HepG2 (cell line): ENCODE measurements at regions not wholly inside any gene's neighbourhood (a gene's known extent, or its start where the extent isn't known, plus 50 kb on each side); places are given as distances from the start of the nearest gene placed in this dataset.

ENCODE experiments used
- ATAC-seq: fragments of 200-7000 bp; cut with Tn5 transposase; 3 replicates; pipeline ENCODE4 v1.9.1; 2020; ENCODE audit warnings: mild to moderate bottlenecking, moderate library complexity
- BruUV-seq: library from RNA; stranded (reverse); fragments of 400-500 nt; replicated peaks from 2 replicates; lab custom pipeline; 2021; lab: Mats Ljungman, UMichigan
- CTCF ChIA-PET: fragments of 300-600 bp; formaldehyde crosslinking; extraction: SDS; loops from one replicate; lab custom pipeline; 2021; ENCODE audit warnings: low total read pairs, inconsistent platforms, low intra/inter-chr PET ratio; lab: Yijun Ruan, JAX
- POLR2A ChIA-PET: fragments of 350-600 bp; sonication (Branson Sonifier 250); formaldehyde crosslinking; loops from one replicate; lab custom pipeline; 2020; ENCODE audit warnings: antibody characterized with exemption, inconsistent platforms; lab: Yijun Ruan, JAX
- DNase-seq: peaks from one replicate; pipeline ENCODE4 v3.0.0-alpha.2; 2015; ENCODE audit warnings: low spot score
- FAIRE-seq: peaks from 3 replicates; lab custom pipeline; 2011; peaks lifted over from hg19 to GRCh38; lab: Jason Lieb, UNC
- H2AFZ ChIP-seq: one replicate; pipeline ENCODE4 v1.6.1; 2011; ENCODE audit warnings: low read length, inconsistent platforms
- H3K27ac ChIP-seq: fragments of 300-600 bp; 3 replicates; pipeline ENCODE4 v1.8.0; 2011; ENCODE audit warnings: mixed run types, mild to moderate bottlenecking, mixed read lengths, low read length, inconsistent platforms; ENCODE audit not compliant: insufficient read depth; ENCODE audit errors: extremely low read length
- H3K27me3 ChIP-seq, 2 experiments: fragments of 200-600 bp in 1 of 2; 2 replicates in 1 of 2; 3 replicates in 1 of 2; pipeline versions ENCODE4 v1.6.0 to v1.8.0; 2011; ENCODE audit warnings: low read length in 2 of 2, mild to moderate bottlenecking in 2 of 2, moderate library complexity in 2 of 2, inconsistent platforms in 1 of 2; ENCODE audit not compliant: insufficient read depth in 2 of 2, control insufficient read depth in 1 of 2
- H3K36me3 ChIP-seq, 2 experiments: fragments of 200-600 bp in 1 of 2; replicated peaks in 1 of 2; 2 replicates in 1 of 2; 3 replicates in 1 of 2; pipeline versions ENCODE4 v1.5.1 to v1.8.0; 2011; ENCODE audit warnings: low read length in 2 of 2, inconsistent platforms in 1 of 2; ENCODE audit not compliant: insufficient read depth in 2 of 2, control insufficient read depth in 1 of 2
- H3K4me1 ChIP-seq: 2 replicates; pipeline ENCODE4 v1.5.1; 2012; ENCODE audit warnings: low read length, inconsistent platforms; ENCODE audit not compliant: insufficient read depth
- H3K4me2 ChIP-seq: 2 replicates; pipeline ENCODE4 v1.6.0; 2011; ENCODE audit warnings: low read depth, low read length, inconsistent platforms
- H3K4me3 ChIP-seq, 3 experiments: fragments of 200-600 bp in 1 of 3; sonication (generic), shearing (Covaris generic) in 1 of 3; replicated peaks in 1 of 3; 2 replicates each; pipeline ENCODE4 v1.5.1; 2011 to 2016; ENCODE audit warnings: low read length in 3 of 3, inconsistent platforms in 2 of 3, low read depth in 2 of 3, mild to moderate bottlenecking in 2 of 3, control low read depth in 1 of 3, mixed read lengths in 1 of 3; ENCODE audit not compliant: insufficient read depth in 1 of 3
- H3K79me2 ChIP-seq: one replicate; pipeline ENCODE4 v1.6.1; 2011; ENCODE audit warnings: low read length, inconsistent platforms; ENCODE audit not compliant: insufficient read depth
- H3K9ac ChIP-seq: 2 replicates; pipeline ENCODE4 v1.6.0; 2011; ENCODE audit warnings: mild to moderate bottlenecking, low read depth, low read length, inconsistent platforms; ENCODE audit not compliant: insufficient read depth
- H3K9me3 ChIP-seq: 2 replicates; pipeline ENCODE4 v1.5.1; 2012; ENCODE audit warnings: mild to moderate bottlenecking, low read length
- H4K20me1 ChIP-seq: 2 replicates; pipeline ENCODE4 v1.6.0; 2011; ENCODE audit warnings: inconsistent platforms, mild to moderate bottlenecking, low read length, moderate library complexity; ENCODE audit not compliant: insufficient read depth
- MLLT10 ChIP-seq: sonication (generic); formaldehyde crosslinking; IDR thresholded peaks from 2 replicates; pipeline ENCODE4 v1.4.0; 2020; ENCODE audit warnings: missing genetic modification reagents
- MYNN ChIP-seq: sonication (generic); formaldehyde crosslinking; IDR thresholded peaks from 2 replicates; pipeline ENCODE4 v1.4.0; 2020; ENCODE audit warnings: mild to moderate bottlenecking, low read depth, missing genetic modification reagents
- XRCC5 ChIP-seq: fragments of 200-400 bp; formaldehyde crosslinking; optimal IDR thresholded peaks from 2 replicates; pipeline ENCODE3; 2017; ENCODE audit warnings: mild to moderate bottlenecking, low read length
- ZNF101 ChIP-seq: sonication (generic); formaldehyde crosslinking; IDR thresholded peaks from 2 replicates; pipeline ENCODE4 v1.4.0; 2020; ENCODE audit warnings: mild to moderate bottlenecking, low read depth, missing genetic modification reagents, borderline replicate concordance
- ZNF20 ChIP-seq: sonication (generic); formaldehyde crosslinking; IDR thresholded peaks from 2 replicates; pipeline ENCODE4 v1.4.0; 2020; ENCODE audit warnings: mild to moderate bottlenecking, moderate library complexity, missing genetic modification reagents
- ZNF652 ChIP-seq: IDR thresholded peaks from 2 replicates; pipeline ENCODE4 v1.6.1; 2016; ENCODE audit warnings: low read depth, borderline replicate concordance
- WGBS: methylation state at CpG from one replicate; pipeline ENCODE4 v1.1.6; 2017; ENCODE audit warnings: low lambda C conversion rate; 5-methylcytosine and 5-hydroxymethylcytosine counted together
- in situ Hi-C: cut with HindIII; loops from 2 replicates; pipeline ENCODE4 v1.10.0; 2017; ENCODE audit warnings: low pct_unique_long_range_greater_than_20kb; ENCODE audit not compliant: extremely low pct_ligation_motif_present
- intact Hi-C: fragments of 100-400 bp; cut with micrococcal nuclease; formaldehyde crosslinking; loops from one replicate; pipeline ENCODE4 v1.10.0; 2022; ENCODE audit not compliant: unreplicated experiment
- TF ChIP-seq, protein P1 (sequence below): sonication (generic); formaldehyde crosslinking; IDR thresholded peaks from 2 replicates; pipeline ENCODE4 v1.4.0; 2020; ENCODE audit warnings: missing genetic modification reagents
- TF ChIP-seq, protein P2 (sequence below): sonication (generic); formaldehyde crosslinking; IDR thresholded peaks from 2 replicates; pipeline ENCODE4 v1.5.1; 2020; ENCODE audit warnings: missing genetic modification reagents, mild to moderate bottlenecking, borderline replicate concordance
- TF ChIP-seq, protein P3 (sequence below): sonication (generic); formaldehyde crosslinking; IDR thresholded peaks from 2 replicates; pipeline ENCODE4 v1.8.0; 2022; ENCODE audit warnings: missing genetic modification reagents, mild to moderate bottlenecking, borderline replicate concordance
- TF ChIP-seq, protein P4 (sequence below): sonication (generic); formaldehyde crosslinking; IDR thresholded peaks from 2 replicates; pipeline ENCODE4 v1.9.0; 2022; ENCODE audit warnings: low read depth, missing genetic modification reagents
- TF ChIP-seq, protein P5 (sequence below): sonication (generic); formaldehyde crosslinking; IDR thresholded peaks from 2 replicates; pipeline ENCODE4 v1.4.0; 2020; ENCODE audit warnings: missing genetic modification reagents, low read depth, mild to moderate bottlenecking, borderline replicate concordance
- TF ChIP-seq, protein P6 (sequence below): sonication (generic); formaldehyde crosslinking; IDR thresholded peaks from 2 replicates; pipeline ENCODE4 v1.8.0; 2022; ENCODE audit warnings: mild to moderate bottlenecking, missing genetic modification reagents

DNA sequence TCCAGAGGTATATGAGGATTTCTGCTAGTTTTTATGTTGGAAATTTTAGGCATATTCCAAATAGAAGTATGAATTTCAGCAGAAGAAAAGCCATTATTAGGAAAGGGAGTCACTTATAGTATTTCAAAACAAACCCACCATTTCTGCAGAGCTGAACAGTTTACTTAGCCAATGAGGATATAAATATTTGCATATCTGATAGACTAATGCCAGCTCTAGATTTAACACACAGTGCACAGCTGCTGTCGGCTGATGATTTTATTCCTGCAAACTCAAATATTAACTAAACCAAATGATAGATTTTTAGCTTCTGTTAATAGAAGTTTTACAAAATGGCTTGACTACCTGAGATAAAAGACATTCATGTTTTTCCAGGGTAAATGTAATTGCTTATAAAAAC lies 375.8 kb upstream of the FANCL start:
- no peak for DNase-seq
- Histone ChIP-seq H3K27me3 (no peaks in the 10 kb centered on the region), H3K4me2 (no peak overlapping the region), H3K79me2 (no peaks in the 10 kb centered on the region), H3K27ac (no peak overlapping the region), H3K9me3 (no peaks in the 10 kb centered on the region), H4K20me1 (no peaks in the 10 kb centered on the region), H3K36me3 (no peaks in the 10 kb centered on the region), H3K4me1 (no peaks in the 10 kb centered on the region), H2AFZ (no peak overlapping the region), H3K4me3 (no peak overlapping the region), H3K9ac (no peak overlapping the region)
- in situ Hi-C loops (no loop called here), intact Hi-C loops (no loop called here)
- ATAC-seq, result no peak
- ChIA-PET POLR2A (no interaction called here), CTCF (no interaction called here)
- WGBS, result 4% methylated on average over 1 of the region's 1 CpG
- TF ChIP-seq, protein P1, sequence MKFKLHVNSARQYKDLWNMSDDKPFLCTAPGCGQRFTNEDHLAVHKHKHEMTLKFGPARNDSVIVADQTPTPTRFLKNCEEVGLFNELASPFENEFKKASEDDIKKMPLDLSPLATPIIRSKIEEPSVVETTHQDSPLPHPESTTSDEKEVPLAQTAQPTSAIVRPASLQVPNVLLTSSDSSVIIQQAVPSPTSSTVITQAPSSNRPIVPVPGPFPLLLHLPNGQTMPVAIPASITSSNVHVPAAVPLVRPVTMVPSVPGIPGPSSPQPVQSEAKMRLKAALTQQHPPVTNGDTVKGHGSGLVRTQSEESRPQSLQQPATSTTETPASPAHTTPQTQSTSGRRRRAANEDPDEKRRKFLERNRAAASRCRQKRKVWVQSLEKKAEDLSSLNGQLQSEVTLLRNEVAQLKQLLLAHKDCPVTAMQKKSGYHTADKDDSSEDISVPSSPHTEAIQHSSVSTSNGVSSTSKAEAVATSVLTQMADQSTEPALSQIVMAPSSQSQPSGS (CRISPR knock-in tag), result no peak
- TF ChIP-seq, protein P2, sequence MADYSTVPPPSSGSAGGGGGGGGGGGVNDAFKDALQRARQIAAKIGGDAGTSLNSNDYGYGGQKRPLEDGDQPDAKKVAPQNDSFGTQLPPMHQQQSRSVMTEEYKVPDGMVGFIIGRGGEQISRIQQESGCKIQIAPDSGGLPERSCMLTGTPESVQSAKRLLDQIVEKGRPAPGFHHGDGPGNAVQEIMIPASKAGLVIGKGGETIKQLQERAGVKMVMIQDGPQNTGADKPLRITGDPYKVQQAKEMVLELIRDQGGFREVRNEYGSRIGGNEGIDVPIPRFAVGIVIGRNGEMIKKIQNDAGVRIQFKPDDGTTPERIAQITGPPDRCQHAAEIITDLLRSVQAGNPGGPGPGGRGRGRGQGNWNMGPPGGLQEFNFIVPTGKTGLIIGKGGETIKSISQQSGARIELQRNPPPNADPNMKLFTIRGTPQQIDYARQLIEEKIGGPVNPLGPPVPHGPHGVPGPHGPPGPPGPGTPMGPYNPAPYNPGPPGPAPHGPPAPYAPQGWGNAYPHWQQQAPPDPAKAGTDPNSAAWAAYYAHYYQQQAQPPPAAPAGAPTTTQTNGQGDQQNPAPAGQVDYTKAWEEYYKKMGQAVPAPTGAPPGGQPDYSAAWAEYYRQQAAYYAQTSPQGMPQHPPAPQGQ (CRISPR knock-in tag), result no peak
- TF ChIP-seq, protein P3, sequence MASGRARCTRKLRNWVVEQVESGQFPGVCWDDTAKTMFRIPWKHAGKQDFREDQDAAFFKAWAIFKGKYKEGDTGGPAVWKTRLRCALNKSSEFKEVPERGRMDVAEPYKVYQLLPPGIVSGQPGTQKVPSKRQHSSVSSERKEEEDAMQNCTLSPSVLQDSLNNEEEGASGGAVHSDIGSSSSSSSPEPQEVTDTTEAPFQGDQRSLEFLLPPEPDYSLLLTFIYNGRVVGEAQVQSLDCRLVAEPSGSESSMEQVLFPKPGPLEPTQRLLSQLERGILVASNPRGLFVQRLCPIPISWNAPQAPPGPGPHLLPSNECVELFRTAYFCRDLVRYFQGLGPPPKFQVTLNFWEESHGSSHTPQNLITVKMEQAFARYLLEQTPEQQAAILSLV (CRISPR knock-in tag), result no peak
- TF ChIP-seq ZNF20 (CRISPR knock-in tag) (no peak), ZNF101 (CRISPR knock-in tag) (no peak), ZNF652 (CRISPR knock-in tag) (no peak), MLLT10 (CRISPR knock-in tag) (no peak), XRCC5 (no peak), MYNN (CRISPR knock-in tag) (no peak)
- TF ChIP-seq, protein P4, sequence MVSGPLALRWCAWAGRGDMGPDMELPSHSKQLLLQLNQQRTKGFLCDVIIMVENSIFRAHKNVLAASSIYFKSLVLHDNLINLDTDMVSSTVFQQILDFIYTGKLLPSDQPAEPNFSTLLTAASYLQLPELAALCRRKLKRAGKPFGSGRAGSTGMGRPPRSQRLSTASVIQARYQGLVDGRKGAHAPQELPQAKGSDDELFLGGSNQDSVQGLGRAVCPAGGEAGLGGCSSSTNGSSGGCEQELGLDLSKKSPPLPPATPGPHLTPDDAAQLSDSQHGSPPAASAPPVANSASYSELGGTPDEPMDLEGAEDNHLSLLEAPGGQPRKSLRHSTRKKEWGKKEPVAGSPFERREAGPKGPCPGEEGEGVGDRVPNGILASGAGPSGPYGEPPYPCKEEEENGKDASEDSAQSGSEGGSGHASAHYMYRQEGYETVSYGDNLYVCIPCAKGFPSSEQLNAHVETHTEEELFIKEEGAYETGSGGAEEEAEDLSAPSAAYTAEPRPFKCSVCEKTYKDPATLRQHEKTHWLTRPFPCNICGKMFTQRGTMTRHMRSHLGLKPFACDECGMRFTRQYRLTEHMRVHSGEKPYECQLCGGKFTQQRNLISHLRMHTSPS, result no peak
- TF ChIP-seq, protein P5, sequence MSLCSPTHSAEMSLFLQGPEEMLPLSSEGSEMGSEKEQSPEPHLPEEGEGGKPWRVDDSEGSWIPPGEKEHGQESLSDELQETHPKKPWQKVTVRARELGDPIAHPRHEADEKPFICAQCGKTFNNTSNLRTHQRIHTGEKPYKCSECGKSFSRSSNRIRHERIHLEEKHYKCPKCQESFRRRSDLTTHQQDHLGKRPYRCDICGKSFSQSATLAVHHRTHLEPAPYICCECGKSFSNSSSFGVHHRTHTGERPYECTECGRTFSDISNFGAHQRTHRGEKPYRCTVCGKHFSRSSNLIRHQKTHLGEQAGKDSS, result no peak
- TF ChIP-seq, protein P6, sequence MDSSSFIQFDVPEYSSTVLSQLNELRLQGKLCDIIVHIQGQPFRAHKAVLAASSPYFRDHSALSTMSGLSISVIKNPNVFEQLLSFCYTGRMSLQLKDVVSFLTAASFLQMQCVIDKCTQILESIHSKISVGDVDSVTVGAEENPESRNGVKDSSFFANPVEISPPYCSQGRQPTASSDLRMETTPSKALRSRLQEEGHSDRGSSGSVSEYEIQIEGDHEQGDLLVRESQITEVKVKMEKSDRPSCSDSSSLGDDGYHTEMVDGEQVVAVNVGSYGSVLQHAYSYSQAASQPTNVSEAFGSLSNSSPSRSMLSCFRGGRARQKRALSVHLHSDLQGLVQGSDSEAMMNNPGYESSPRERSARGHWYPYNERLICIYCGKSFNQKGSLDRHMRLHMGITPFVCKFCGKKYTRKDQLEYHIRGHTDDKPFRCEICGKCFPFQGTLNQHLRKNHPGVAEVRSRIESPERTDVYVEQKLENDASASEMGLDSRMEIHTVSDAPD (CRISPR knock-in tag), result no peak
- no TSS peak for BruUV-seq
- FAIRE-seq, result no peak
